SK-N-DZ (cell line): ENCODE measurements at regions not wholly inside any gene's neighbourhood (a gene's known extent, or its start where the extent isn't known, plus 50 kb on each side); places are given as distances from the start of the nearest gene placed in this dataset.

Source experiments
- DNase-seq: peaks from one replicate; pipeline ENCODE4 v3.0.0-alpha.2; 2015; ENCODE audit warnings: low spot score

- no peak for DNase-seq
Measured at GRCh38 chr6:151701911-151702562, 105.4 kb upstream of the ESR1 start.

DNA sequence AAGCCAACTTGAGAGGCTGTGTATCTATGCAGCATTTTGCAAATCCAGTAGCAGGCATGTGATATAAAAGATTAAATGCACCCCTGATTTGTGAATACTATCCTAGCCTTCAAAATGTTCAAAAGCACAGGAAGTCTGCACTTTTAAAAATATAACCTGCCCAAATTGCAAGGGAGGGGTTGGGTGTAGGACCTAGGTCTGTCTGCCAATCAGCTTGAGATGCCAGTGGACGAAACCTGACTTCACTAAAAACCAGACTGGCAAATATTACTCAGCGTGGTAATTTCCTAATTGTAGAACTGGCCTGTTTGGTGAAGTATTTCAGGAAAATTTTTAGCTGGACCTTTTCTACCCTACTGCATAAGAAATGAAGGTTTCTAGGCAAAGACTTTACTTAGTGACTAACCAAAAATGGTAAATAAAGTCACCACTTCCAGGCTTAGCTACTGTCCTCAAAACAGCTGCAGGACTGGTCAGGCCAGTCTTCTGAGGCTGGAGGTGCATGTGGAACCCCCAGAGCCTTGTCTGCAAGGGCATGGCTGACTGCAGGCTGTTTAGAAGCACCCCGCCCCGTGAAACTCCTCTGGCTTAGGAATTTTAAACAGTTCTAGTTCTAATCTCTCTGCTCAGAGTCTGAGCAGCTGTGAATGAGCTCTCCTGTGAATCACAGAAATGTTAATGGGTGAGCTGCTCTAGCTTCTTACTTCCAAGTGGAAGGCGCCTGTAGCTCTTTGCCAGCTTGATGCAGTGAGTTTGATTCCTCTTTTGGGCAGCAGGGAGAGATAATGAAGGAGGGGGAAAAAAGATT lies 104.4 kb upstream of the ESR1 start:
- no peak for DNase-seq

DNA sequence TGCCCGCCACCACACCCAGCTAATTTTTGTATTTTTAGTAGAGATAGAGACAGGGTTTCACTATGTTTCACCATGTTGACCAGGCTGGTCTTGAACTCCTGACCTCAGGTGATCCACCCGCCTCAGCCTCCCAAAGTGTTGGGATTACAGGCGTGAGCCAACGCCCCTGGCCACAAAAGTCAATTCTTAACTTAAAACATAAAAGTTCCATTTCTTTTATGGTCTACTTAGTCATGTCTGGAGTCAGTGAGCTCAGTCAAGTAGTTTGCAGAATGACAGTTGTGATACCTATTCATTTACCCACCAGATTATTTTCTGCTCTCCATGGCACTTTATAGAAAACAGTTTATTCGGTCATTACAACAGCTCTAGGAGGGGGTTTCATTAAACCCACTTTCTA lies 103.1 kb upstream of the ESR1 start:
- no peak for DNase-seq

GRCh38 chr6:151705993-151706733 lies 101.3 kb upstream of the ESR1 start:
- DNase-seq: no peak

GRCh38 chr6:151709329-151709728 lies 98.2 kb upstream of the ESR1 start:
- DNase-seq: no peak

DNA sequence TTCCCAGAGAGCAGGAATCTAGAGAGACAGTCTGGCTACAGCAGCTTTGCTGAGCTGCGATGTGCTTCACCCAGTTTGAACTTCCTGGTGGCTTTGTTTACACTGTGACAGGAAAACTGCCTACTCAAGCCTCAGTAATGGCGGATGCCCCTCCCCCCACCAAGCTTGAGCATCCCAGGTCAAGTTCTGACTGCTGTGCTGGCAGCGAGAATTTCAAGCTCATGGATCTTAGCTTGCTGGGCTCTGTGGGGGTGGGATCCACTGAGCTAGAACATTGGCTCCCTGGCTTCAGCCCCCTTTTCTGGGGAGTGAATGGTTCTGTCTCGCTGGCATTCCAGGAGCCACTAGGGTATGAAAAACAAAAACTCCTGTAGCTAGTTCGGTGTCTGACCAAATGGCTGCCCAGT lies 91.0 kb upstream of the ESR1 start:
- DNase-seq: no peak

DNA sequence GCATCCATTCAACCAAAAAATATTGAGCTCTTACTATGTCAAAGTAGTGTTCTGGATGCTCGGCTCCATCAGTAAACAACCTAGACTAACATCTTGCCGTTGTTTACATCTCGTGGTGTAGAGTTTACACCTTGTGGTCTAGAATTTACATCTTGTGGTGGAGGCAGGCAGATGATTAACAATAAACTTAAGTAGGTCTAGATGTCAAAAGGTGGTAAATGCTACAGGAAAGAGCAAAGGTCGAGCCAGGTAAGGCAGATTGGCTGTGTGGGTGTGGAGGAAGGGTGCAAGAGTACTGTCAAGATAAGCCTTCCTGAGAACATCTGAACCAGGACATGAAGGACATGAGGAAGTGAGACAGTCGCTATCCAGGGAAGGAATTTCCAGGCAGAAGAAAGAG lies 88.4 kb upstream of the ESR1 start:
- DNase-seq: no peak

- no peak for DNase-seq
Measured at GRCh38 chr6:151721146-151721545, 86.3 kb upstream of the ESR1 start.

GRCh38 chr6:151721671-151722070 lies 85.8 kb upstream of the ESR1 start:
- DNase-seq: no peak

DNA sequence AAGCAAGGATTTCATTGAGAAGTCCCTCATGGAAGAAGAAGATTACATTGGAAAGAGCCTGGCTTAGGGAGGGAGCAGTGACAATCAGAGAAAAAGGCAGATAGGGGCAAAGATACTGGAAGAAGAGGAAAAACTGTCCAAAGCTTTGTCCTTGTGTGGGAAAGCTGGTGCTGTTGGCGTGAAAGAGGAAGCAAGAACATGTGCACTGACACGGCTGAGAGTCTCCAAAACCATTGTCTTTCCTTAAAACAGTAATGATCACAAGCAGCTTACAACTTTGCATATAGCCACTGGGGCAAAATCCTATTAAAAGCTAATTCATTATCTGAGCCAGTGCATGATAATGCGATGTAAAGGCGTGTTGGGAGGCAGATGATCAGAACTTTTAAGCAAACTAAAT lies 85.1 kb upstream of the ESR1 start:
- no peak for DNase-seq

DNA sequence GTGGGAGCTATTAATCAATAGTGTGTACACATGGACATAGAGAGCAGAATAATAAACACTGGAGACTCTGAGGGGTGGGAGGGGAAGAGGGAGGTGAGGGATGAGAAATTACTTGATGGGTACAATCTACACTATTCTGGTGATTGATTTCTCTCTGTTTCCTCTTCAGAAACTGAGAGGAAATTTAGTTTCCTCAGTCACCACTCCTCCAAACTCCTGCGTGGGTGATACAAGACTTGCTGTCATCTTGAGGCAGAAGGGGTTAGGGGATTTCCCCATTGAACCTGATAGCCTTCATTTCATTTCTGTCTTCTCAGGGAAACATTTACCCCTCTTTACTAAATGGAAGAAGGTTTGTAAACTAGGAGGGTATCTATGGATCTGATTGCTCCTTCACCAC lies 84.3 kb upstream of the ESR1 start:
- DNase-seq: no peak

DNA sequence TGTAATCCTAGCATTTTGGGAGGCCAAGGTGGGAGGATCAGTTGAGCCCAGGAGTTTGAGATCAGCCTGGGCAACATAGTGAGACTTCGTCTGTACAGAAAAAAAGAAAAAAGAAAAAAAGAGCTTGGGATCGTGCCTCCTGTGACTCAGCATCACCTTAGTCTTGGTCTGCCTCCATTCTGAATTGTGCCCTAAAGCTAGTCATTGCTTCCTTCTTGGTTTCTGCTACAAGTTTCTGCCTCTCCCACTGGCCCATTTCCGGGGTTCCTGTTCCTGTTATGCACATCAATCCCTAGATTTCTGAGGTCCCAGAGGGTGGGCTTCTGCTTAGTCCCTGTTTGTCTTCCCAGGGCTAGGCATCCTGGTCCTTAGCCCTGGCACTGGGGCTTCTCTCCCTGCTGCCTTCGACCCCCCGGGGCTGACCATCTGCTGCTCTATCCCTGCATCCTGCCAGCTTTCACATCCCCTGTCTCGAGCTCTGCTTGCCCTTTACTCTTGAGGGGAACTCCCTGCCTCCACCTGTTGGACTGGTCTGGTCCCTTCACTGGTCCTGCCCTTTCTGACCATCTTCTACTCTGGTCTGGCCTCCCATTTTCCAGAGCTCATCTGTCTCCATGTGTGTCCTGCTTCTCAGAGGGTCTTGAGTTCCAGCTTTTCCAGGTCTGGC lies 77.5 kb upstream of the ESR1 start:
- DNase-seq: no peak

DNA sequence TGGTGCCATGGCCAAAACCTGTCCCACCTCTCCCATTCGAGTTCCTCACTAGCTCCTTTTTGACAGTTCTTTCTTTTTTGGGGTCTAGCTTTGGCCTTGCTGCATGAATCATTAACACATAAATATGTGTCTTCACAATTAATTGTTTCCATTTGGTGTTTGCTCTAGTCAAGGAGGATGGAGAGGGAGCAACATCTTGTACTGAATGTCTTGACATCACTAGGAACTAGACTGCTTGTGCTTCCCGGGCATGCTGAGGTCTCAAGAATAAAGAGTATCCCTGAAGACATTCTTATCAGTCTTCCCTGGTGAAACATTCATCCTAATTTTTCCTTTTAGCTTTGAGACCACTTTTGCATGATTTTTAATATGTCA lies 77.0 kb upstream of the ESR1 start:
- no peak for DNase-seq

GRCh38 chr6:151731313-151731712 lies 76.2 kb upstream of the ESR1 start:
- DNase-seq: no peak

DNA sequence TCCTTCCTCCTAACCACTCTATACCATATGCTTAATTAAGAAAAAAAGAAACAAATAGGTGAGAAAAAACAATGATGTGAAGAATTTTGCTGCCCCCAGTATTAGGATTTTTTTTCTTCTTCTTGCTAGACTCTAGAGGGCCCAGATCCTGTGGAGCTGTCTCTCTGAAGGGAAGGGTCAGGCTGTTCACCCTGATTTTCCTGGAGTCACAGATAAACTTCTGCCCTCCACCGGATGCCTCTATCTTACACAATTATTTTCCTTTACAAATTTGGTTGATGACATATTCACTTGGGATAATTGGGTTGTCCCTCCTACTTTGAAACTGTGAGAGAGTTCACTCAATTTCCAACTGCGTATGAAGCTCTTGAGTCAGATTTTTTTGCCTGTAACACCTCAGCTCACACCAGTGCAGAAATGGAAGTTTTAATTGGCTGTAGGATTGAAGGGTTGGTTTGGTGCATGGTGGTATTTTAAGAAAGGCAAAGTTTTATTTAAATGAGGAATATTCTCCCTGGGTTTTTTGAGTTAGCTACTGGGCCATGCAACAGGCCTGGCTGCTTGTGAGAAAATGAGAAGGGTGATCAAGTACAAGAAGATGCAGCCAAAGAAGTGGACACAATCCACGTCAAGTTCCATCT lies 73.7 kb upstream of the ESR1 start:
- DNase-seq: no peak

DNA sequence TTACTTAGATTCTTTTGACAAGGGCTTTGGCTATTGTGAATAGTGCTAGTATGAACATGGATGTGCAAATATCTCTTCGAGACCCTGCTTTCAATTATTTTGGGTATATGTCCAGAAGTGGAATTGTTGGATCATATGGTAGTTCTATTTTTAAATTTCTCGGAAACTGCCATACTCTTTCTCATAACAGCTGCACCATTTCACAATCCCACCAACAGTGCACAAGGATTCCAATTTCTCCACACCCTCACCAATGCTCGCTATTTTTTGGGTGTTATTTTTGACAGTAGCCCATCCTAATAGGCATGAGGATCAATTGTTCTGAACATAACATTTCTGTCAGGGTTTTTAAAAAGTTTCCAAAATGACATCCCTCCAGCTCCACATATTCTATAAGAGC lies 69.2 kb upstream of the ESR1 start:
- no peak for DNase-seq

DNA sequence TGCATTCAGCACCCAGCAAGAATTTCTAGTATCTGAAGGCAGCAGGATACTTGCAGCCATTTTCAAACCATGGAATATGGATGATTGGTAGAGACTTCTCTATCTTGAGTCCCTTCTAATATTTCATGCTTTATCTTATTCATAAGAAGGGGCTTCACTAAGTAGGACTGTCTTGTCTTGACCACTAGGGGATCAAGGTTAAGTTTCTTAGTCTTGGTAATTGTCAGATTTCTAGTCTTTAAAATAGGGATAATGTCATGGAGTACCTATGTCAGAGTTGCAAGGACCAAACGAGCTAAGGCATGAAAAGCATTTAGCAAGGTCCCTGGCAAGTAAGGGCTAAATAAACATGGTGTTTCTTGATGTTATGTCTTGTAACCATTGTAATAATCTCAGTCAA lies 68.5 kb upstream of the ESR1 start:
- no peak for DNase-seq

GRCh38 chr6:151740820-151741219 lies 66.7 kb upstream of the ESR1 start:
- DNase-seq: no peak

DNA sequence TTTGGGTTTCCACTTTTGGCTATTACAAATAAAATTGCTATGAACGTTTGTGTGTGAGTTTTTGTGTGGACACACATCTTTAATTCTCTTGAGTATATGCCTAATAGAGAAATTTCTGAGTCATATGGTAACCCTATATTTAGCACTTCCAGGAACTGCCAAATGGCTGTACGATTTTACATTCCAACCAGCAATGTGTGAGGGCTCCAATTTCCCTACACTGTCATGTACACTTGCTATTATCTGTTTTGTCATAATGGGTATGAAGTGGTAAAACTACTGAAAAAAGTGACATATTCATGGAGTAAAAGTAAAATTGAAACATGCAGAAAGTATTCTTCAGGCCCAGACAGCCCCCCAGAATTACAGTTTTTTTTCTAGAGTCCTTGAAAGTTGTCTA lies 59.6 kb upstream of the ESR1 start:
- DNase-seq: no peak

DNA sequence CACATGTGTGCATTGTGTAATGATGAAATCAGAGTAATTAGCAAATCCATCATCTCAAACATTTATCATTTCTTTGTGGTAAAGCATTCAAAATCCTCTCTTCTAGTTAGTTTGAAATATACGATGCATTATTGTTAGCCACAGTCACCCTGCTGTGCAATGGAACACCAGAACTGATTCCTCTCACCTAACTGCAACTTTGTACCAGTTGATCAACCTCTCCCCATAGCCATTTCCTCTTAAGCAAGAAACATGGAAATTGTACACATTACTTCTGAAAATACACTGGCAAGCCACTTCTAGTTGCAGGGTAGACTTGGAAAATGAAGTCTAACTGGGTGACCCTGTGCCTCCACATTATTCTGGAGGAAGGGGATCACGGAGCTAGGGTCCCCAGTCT lies 58.1 kb upstream of the ESR1 start:
- no peak for DNase-seq

GRCh38 chr6:151753581-151753980 lies 53.9 kb upstream of the ESR1 start:
- no peak for DNase-seq

- no peak for DNase-seq
Measured at GRCh38 chr6:151757506-151757955, 50.0 kb upstream of the ESR1 start.
